H9 (cell line): ENCODE measurements at regions not wholly inside any gene's neighbourhood (a gene's known extent, or its start where the extent isn't known, plus 50 kb on each side); places are given as distances from the start of the nearest gene placed in this dataset.

Source experiments
- DNase-seq: peaks from one replicate; pipeline ENCODE4 v3.0.0-alpha.2; 2017
- H2AFZ ChIP-seq: one replicate; pipeline ENCODE4 v1.6.1; 2013; ENCODE audit warnings: mild to moderate bottlenecking, low read length, control low read depth, moderate library complexity
- H2AK5ac ChIP-seq: 2 replicates; pipeline ENCODE4 v1.6.1; 2013; ENCODE audit warnings: low read length, control low read depth, mixed read lengths; ENCODE audit not compliant: insufficient read length
- H2BK120ac ChIP-seq: one replicate; pipeline ENCODE4 v1.6.1; 2013; ENCODE audit warnings: low read depth, mild to moderate bottlenecking, low read length, control low read depth, inconsistent platforms; ENCODE audit not compliant: poor library complexity, severe bottlenecking
- H2BK12ac ChIP-seq: 2 replicates; pipeline ENCODE4 v1.6.1; 2013; ENCODE audit warnings: low read length, control low read depth, mixed read lengths, low read depth; ENCODE audit not compliant: insufficient read length
- H2BK15ac ChIP-seq: 2 replicates; pipeline ENCODE4 v1.6.1; 2013; ENCODE audit warnings: low read depth, low read length, control low read depth
- H2BK20ac ChIP-seq: one replicate; pipeline ENCODE4 v1.6.1; 2013; ENCODE audit warnings: low read depth, mild to moderate bottlenecking, low read length, control low read depth, inconsistent platforms; ENCODE audit not compliant: poor library complexity, severe bottlenecking
- H2BK5ac ChIP-seq: 2 replicates; pipeline ENCODE4 v1.6.1; 2013; ENCODE audit warnings: low read length, control low read depth, mixed read lengths; ENCODE audit not compliant: insufficient read length
- H3K14ac ChIP-seq: 2 replicates; pipeline ENCODE4 v1.6.1; 2013; ENCODE audit warnings: low read length, control low read depth; ENCODE audit not compliant: insufficient read depth
- H3K18ac ChIP-seq: 2 replicates; pipeline ENCODE4 v1.6.1; 2013; ENCODE audit warnings: low read depth, mild to moderate bottlenecking, mixed read lengths, low read length, control low read depth; ENCODE audit not compliant: insufficient read length
- H3K23ac ChIP-seq: 2 replicates; pipeline ENCODE4 v1.6.1; 2013; ENCODE audit warnings: low read length, control low read depth, mixed read lengths, low read depth; ENCODE audit not compliant: insufficient read length
- H3K23me2 ChIP-seq: 2 replicates; pipeline ENCODE4 v1.6.1; 2013; ENCODE audit warnings: low read depth, mild to moderate bottlenecking, mixed read lengths, low read length, control low read depth; ENCODE audit not compliant: insufficient read length, poor library complexity, severe bottlenecking
- H3K27ac ChIP-seq: 2 replicates; pipeline ENCODE4 v1.5.1; 2013; ENCODE audit warnings: low read length, control low read depth, mixed read lengths, low read depth; ENCODE audit not compliant: insufficient read length
- H3K27me3 ChIP-seq: 2 replicates; pipeline ENCODE4 v1.6.1; 2013; ENCODE audit warnings: low read length, control low read depth, inconsistent platforms; ENCODE audit not compliant: insufficient read depth
- H3K4ac ChIP-seq: 2 replicates; pipeline ENCODE4 v1.6.1; 2013; ENCODE audit warnings: low read depth, mild to moderate bottlenecking, control low read depth, inconsistent platforms, low read length, moderate library complexity
- H3K4me1 ChIP-seq: 2 replicates; pipeline ENCODE4 v1.6.1; 2013; ENCODE audit warnings: low read length, control low read depth, inconsistent platforms; ENCODE audit not compliant: insufficient read depth
- H3K4me2 ChIP-seq: 2 replicates; pipeline ENCODE4 v1.6.1; 2013; ENCODE audit warnings: low read length, control low read depth, mixed read lengths; ENCODE audit not compliant: insufficient read length, insufficient read depth
- H3K56ac ChIP-seq: 2 replicates; pipeline ENCODE4 v1.6.1; 2013; ENCODE audit warnings: low read depth, mild to moderate bottlenecking, mixed read lengths, low read length, control low read depth; ENCODE audit not compliant: insufficient read length
- H3K79me1 ChIP-seq: 2 replicates; pipeline ENCODE4 v1.6.1; 2013; ENCODE audit warnings: low read depth, mild to moderate bottlenecking, moderate library complexity, low read length, control low read depth, inconsistent platforms; ENCODE audit not compliant: insufficient read depth, poor library complexity, severe bottlenecking
- H3K79me2 ChIP-seq: 2 replicates; pipeline ENCODE4 v1.6.1; 2013; ENCODE audit warnings: low read length, control low read depth, inconsistent platforms; ENCODE audit not compliant: insufficient read depth
- H3K9ac ChIP-seq: 2 replicates; pipeline ENCODE4 v1.6.1; 2013; ENCODE audit warnings: low read length, control low read depth, mixed read lengths; ENCODE audit not compliant: insufficient read length; ENCODE audit errors: extremely low read depth
- H3K9me3 ChIP-seq: one replicate; pipeline ENCODE4 v1.6.1; 2013; ENCODE audit warnings: low read depth, low read length, inconsistent platforms; ENCODE audit not compliant: control insufficient read depth
- H3T11ph ChIP-seq: one replicate; pipeline ENCODE4 v1.6.1; 2013; ENCODE audit warnings: mild to moderate bottlenecking, low read length, control low read depth, inconsistent platforms
- H4K20me1 ChIP-seq: one replicate; pipeline ENCODE4 v1.6.1; 2013; ENCODE audit not compliant: control insufficient read depth, insufficient read length, insufficient read depth
- H4K5ac ChIP-seq: 2 replicates; pipeline ENCODE4 v1.6.1; 2013; ENCODE audit warnings: low read depth, mild to moderate bottlenecking, mixed read lengths, low read length, control low read depth; ENCODE audit not compliant: insufficient read length
- H4K8ac ChIP-seq: replicated peaks from 2 replicates; pipeline ENCODE4 v1.6.1; 2013; ENCODE audit warnings: low read length, control low read depth, mixed read lengths, low read depth; ENCODE audit not compliant: insufficient read length
- H4K91ac ChIP-seq: 2 replicates; pipeline ENCODE4 v1.6.1; 2013; ENCODE audit warnings: low read depth, mild to moderate bottlenecking, moderate library complexity, mixed read lengths, low read length, control low read depth; ENCODE audit not compliant: insufficient read length
- H3K27ac Mint-ChIP-seq, 3 experiments: 2 replicates in 2 of 3; 3 replicates in 1 of 3; pipeline ENCODE4 v1.8.0; 2020 to 2021; ENCODE audit warnings: mixed read lengths in 3 of 3, mild to moderate bottlenecking in 1 of 3, moderate library complexity in 1 of 3
- H3K27me3 Mint-ChIP-seq: 2 replicates; pipeline ENCODE4 v1.8.0; 2021; ENCODE audit warnings: low read depth, mild to moderate bottlenecking, moderate library complexity, mixed read lengths
- H3K36me3 Mint-ChIP-seq, 3 experiments: 2 replicates in 2 of 3; 3 replicates in 1 of 3; pipeline ENCODE4 v1.8.0; 2020 to 2021; ENCODE audit warnings: low read depth in 3 of 3, mixed read lengths in 3 of 3; ENCODE audit not compliant: insufficient read depth in 1 of 3
- H3K4me1 Mint-ChIP-seq, 2 experiments: 2 replicates each; pipeline ENCODE4 v1.8.0; 2020; ENCODE audit warnings: mixed read lengths in 2 of 2
- H3K4me3 Mint-ChIP-seq, 2 experiments: 2 replicates in 1 of 2; 3 replicates in 1 of 2; pipeline ENCODE4 v1.8.0; 2020 to 2021; ENCODE audit warnings: mild to moderate bottlenecking in 2 of 2, mixed read lengths in 2 of 2, moderate library complexity in 1 of 2
- H3K9me3 Mint-ChIP-seq, 2 experiments: 2 replicates in 1 of 2; 3 replicates in 1 of 2; pipeline ENCODE4 v1.8.0; 2020; ENCODE audit warnings: mild to moderate bottlenecking in 2 of 2, mixed read lengths in 2 of 2, moderate library complexity in 1 of 2
- WGBS: extraction: QIAGEN DNeasy Blood & Tissue Kit; methylation state at CpG from one replicate; pipeline ENCODE4 v1.1.7; 2013; ENCODE audit warnings: missing lambda C conversion rate, low lambda C conversion rate, mixed read lengths; ENCODE audit not compliant: insufficient read length; ENCODE audit errors: extremely low coverage; 5-methylcytosine and 5-hydroxymethylcytosine counted together
- TF ChIP-seq, protein P1 (sequence below): fragments of 200-600 bp; sonication (generic); conservative IDR thresholded peaks from 3 replicates; pipeline ENCODE4 v1.8.0; 2021; ENCODE audit warnings: antibody characterized with exemption, mild to moderate bottlenecking

DNA sequence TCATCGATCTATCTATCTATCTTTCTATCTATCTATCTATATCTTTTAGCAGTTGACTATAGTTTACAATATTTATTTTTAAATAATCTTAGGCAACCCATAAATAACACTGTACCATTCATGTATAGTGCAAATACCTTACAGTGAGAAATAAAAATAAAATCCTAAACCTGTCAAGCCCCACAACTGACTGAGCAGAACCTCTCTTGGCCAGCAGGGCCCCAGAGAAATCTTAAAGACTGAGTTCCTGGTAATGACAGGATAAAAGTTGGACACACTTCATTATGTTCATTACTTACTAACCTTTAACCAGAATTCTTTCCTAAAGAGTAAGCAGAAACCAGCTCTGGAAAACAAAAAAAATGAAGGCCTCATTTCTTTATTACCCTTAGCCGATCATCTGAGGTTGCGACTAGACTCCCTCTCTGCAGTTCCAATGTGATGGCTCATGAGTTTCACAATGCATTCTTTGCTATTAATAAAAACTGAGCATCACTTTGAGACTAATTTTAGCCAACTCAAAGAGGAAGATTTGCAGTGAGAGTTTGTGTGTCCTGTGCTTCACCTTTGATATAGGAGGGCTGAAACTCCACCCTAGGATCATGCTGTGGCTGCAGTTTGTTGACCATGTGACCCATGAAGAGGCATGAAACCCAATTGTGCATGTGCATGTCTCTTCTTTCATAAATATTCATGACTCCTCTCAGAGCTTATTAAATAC is 1072.0 kb downstream of the NSUN3 start:
- no peaks in the 10 kb centered on the region for H3K4me1 Mint-ChIP-seq
- no peaks in the 10 kb centered on the region for H3K79me1 ChIP-seq
- H4K5ac ChIP-seq: no peak overlapping the region
- TF ChIP-seq, protein P1, sequence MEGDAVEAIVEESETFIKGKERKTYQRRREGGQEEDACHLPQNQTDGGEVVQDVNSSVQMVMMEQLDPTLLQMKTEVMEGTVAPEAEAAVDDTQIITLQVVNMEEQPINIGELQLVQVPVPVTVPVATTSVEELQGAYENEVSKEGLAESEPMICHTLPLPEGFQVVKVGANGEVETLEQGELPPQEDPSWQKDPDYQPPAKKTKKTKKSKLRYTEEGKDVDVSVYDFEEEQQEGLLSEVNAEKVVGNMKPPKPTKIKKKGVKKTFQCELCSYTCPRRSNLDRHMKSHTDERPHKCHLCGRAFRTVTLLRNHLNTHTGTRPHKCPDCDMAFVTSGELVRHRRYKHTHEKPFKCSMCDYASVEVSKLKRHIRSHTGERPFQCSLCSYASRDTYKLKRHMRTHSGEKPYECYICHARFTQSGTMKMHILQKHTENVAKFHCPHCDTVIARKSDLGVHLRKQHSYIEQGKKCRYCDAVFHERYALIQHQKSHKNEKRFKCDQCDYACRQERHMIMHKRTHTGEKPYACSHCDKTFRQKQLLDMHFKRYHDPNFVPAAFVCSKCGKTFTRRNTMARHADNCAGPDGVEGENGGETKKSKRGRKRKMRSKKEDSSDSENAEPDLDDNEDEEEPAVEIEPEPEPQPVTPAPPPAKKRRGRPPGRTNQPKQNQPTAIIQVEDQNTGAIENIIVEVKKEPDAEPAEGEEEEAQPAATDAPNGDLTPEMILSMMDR: no peak; the same call in 2 of the 3 replicates
- no peak overlapping the region for H2AFZ ChIP-seq
- DNase-seq: no peak
- no peak overlapping the region for H3K4me3 Mint-ChIP-seq
- H3K27ac Mint-ChIP-seq: no peak overlapping the region
- H4K20me1 ChIP-seq: no peaks in the 10 kb centered on the region
- H4K91ac ChIP-seq: no peak overlapping the region
- no peaks in the 10 kb centered on the region for H3K79me2 ChIP-seq
- H2BK15ac ChIP-seq: no peak overlapping the region
- no peak overlapping the region for H2AK5ac ChIP-seq
- H3K27ac ChIP-seq: no peak overlapping the region
- H3K27me3 ChIP-seq: no peaks in the 10 kb centered on the region
- no peak overlapping the region for H3T11ph ChIP-seq
- no peak overlapping the region for H2BK120ac ChIP-seq
- no peak overlapping the region for H2BK5ac ChIP-seq
- no peak overlapping the region for H2BK12ac ChIP-seq
- no peak overlapping the region for H3K23ac ChIP-seq
- H3K4me1 ChIP-seq: no peaks in the 10 kb centered on the region
- no peaks in the 10 kb centered on the region for H3K9me3 ChIP-seq
- H3K14ac ChIP-seq: no peak overlapping the region
- H3K56ac ChIP-seq: no peak overlapping the region
- no CpG with 5 or more reads among the region's 3 CpGs for WGBS
- peaks cover 0 to 3% of the 10 kb centered on the region in 2 experiments; a peak in 1 of 5 replicates for H3K9me3 Mint-ChIP-seq
- H3K36me3 Mint-ChIP-seq: no peaks in the 10 kb centered on the region
- H2BK20ac ChIP-seq: no peak overlapping the region
- H3K4me2 ChIP-seq: no peak overlapping the region
- no peaks in the 10 kb centered on the region for H3K23me2 ChIP-seq
- no peak overlapping the region for H3K18ac ChIP-seq
- H4K8ac ChIP-seq: no peak overlapping the region
- no peak overlapping the region for H3K4ac ChIP-seq
- no peak overlapping the region for H3K9ac ChIP-seq
- H3K27me3 Mint-ChIP-seq: no peaks in the 10 kb centered on the region
